Upper lobe of left lung (tissue), 4 donors: ENCODE measurements at regions not wholly inside any gene's neighbourhood (a gene's known extent, or its start where the extent isn't known, plus 50 kb on each side); places are given as distances from the start of the nearest gene placed in this dataset.

Experiments
- CTCF ChIP-seq, 6 experiments: fragments of 450-650 bp in 4 of 6; fragments of 200-600 bp in 2 of 6; sonication (generic) in 2 of 6; IDR thresholded peaks; one replicate each; pipeline ENCODE4 v1.5.1; 2016 to 2019; ENCODE audit warnings: antibody characterized with exemption in 6 of 6
- POLR2A ChIP-seq, 4 donors: fragments of 450-650 bp; IDR thresholded peaks; one replicate each; pipeline ENCODE4 v1.5.1; 2016 to 2017; ENCODE audit warnings: antibody characterized with exemption in 4 of 4, mild to moderate bottlenecking in 2 of 4
- POLR2AphosphoS5 ChIP-seq, 2 donors: sonication (generic); formaldehyde crosslinking; IDR thresholded peaks; one replicate each; pipeline ENCODE4 v1.5.1; 2017; ENCODE audit warnings: antibody characterized with exemption in 2 of 2

GRCh38 chr13:105255472-105255871 is 1280.0 kb downstream of the EFNB2 start:
- TF ChIP-seq CTCF (IDR thresholded peaks at IDR 0.05) (no peak), POLR2AphosphoS5 (IDR thresholded peaks at IDR 0.05) (no peak), POLR2A (IDR thresholded peaks at IDR 0.05) (no peak)
